ENCODE measurements at regions not wholly inside any gene's neighbourhood (a gene's known extent, or its start where the extent isn't known, plus 50 kb on each side); places are given as distances from the start of the nearest gene placed in this dataset.
"Not testable (repeated sequence)": the region's sequence is repeated elsewhere in the genome, so short reads cannot be mapped to it uniquely, and the experiment has no call there.

DNA sequence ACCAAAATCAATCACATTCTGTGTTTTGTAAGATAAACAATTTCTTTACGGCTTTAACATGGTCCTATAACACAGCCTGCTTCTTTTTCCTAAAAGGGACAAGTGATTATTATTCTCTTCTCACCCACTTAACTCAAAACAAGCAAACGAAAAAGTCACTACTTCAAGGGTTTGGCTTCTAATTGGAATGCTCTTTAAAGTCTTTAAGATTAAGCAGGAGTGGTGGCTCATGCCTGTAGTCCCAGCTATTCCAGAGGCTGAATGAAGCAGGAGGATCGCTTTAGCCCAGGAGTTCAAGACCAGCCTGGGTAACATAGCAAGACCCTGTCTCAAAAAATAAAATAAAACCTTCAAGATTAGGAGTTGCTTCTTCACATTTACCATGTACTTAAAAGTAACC lies 66.6 kb upstream of the CNEP1R1 start:
- no peak for TF ChIP-seq SPI1 (IDR thresholded peaks at IDR 0.05; ENCODE audit: borderline replicate concordance, low read depth)

DNA sequence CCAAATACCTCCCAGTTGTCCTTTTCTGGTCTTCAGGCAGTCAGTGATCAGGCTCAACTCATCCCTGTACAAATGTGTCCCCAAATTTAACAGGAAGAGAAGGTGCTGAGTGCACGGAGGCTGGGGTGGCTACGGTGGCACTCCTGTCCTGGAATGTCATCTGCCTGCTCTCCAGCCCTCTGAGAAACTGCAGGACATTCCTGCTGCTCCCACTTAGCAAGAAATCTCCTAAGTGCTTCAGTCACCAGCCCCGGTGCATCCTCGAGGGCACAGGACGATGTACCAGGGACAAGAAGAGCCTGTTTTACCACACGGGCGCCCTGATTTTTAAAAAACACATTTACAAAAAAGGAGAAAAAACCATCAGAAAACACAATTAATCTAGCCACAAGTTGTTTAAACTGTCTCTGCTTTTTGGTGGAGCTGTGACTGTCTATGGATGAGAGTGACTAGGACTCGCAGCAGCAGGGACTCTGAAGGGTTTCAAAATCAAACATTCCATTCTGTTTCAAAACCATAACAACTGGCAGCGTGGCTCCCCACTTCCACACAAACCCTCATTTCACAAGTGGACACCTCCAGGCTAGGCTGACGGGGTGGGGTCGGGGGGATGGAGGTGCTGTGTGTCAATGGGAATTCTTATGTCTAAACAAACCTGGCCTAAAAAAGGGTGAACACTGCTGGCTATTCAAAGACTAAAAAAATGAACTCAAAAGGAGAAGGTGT lies 65.3 kb upstream of the CNEP1R1 start:
- no peak for DNase-seq (ENCODE audit: low read depth in 1 of 2, low spot score in 1 of 2)
- Histone ChIP-seq H3K27me3 (ENCODE audit: insufficient read depth, poor library complexity, severe bottlenecking) (no peaks in the 10 kb centered on the region), H3K4me3 (replicated peaks; ENCODE audit: insufficient read depth, low read length) (no peak overlapping the region), H3K27ac (replicated peaks) (no peak overlapping the region)
- no peak for TF ChIP-seq SPI1 (IDR thresholded peaks at IDR 0.05; ENCODE audit: borderline replicate concordance, low read depth)
- TF ChIP-seq, protein P1, sequence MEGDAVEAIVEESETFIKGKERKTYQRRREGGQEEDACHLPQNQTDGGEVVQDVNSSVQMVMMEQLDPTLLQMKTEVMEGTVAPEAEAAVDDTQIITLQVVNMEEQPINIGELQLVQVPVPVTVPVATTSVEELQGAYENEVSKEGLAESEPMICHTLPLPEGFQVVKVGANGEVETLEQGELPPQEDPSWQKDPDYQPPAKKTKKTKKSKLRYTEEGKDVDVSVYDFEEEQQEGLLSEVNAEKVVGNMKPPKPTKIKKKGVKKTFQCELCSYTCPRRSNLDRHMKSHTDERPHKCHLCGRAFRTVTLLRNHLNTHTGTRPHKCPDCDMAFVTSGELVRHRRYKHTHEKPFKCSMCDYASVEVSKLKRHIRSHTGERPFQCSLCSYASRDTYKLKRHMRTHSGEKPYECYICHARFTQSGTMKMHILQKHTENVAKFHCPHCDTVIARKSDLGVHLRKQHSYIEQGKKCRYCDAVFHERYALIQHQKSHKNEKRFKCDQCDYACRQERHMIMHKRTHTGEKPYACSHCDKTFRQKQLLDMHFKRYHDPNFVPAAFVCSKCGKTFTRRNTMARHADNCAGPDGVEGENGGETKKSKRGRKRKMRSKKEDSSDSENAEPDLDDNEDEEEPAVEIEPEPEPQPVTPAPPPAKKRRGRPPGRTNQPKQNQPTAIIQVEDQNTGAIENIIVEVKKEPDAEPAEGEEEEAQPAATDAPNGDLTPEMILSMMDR (IDR thresholded peaks at IDR 0.05; ENCODE audit: insufficient read depth, low read length): no peak
- no peak for TF ChIP-seq POLR2AphosphoS5 (IDR thresholded peaks at IDR 0.05; ENCODE audit: low read depth)
- TF ChIP-seq REST (IDR thresholded peaks at IDR 0.05; ENCODE audit: insufficient replicate concordance, low read depth): no peak
- TF ChIP-seq GABPA (IDR thresholded peaks at IDR 0.05; ENCODE audit: low read depth): no peak

More for the DNA sequence above, 66.6 kb upstream of the CNEP1R1 start:
- no peak overlapping the region for H3K4me3 ChIP-seq (replicated peaks; ENCODE audit: insufficient read depth, low read length)
- no peak overlapping the region for H3K27ac ChIP-seq (replicated peaks)
- no peak for DNase-seq (ENCODE audit: low read depth in 1 of 2, low spot score in 1 of 2)
- no peaks in the 10 kb centered on the region for H3K27me3 ChIP-seq (ENCODE audit: insufficient read depth, poor library complexity, severe bottlenecking)

- no peak for DNase-seq (ENCODE audit: low read depth in 1 of 2, low spot score in 1 of 2)
- Histone ChIP-seq H3K4me3 (replicated peaks; ENCODE audit: insufficient read depth, low read length) (no peak overlapping the region), H3K27ac (replicated peaks) (no peak overlapping the region), H3K27me3 (ENCODE audit: insufficient read depth, poor library complexity, severe bottlenecking) (no peaks in the 10 kb centered on the region)
- TF ChIP-seq REST (IDR thresholded peaks at IDR 0.05; ENCODE audit: insufficient replicate concordance, low read depth): no peak
- TF ChIP-seq, protein P1 (IDR thresholded peaks at IDR 0.05; ENCODE audit: insufficient read depth, low read length): no peak
- no peak for TF ChIP-seq GABPA (IDR thresholded peaks at IDR 0.05; ENCODE audit: low read depth)
- no peak for TF ChIP-seq POLR2AphosphoS5 (IDR thresholded peaks at IDR 0.05; ENCODE audit: low read depth)
- TF ChIP-seq SPI1 (IDR thresholded peaks at IDR 0.05; ENCODE audit: borderline replicate concordance, low read depth): no peak
These were observed 63.9 kb upstream of the CNEP1R1 start for GRCh38 chr16:49961089-49961488.

DNA sequence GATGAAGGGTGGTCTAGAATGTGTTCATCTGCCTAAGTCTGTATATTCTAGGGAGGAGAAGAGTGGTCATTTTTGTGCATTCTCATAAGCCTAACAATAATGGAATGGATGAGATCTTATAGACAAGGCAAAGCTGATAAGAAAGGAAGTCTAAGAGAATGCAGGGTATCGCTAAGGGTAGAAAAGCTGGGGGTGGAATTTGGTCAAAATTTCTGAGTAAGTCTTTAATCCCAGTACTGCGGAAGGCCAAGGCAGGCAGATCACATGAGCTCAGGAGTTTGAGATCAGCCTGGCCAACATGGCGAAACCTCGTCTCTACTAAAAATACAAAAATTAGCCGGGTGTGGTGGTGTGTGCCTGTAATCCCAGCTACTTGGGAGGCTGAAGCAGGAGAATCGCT lies 62.5 kb upstream of the CNEP1R1 start:
- not testable (repeated sequence) for H3K4me3 ChIP-seq (replicated peaks; ENCODE audit: insufficient read depth, low read length); DNase-seq (ENCODE audit: low read depth in 1 of 2, low spot score in 1 of 2); H3K27ac ChIP-seq (replicated peaks); H3K27me3 ChIP-seq (ENCODE audit: insufficient read depth, poor library complexity, severe bottlenecking)

- no peak for TF ChIP-seq REST (IDR thresholded peaks at IDR 0.05; ENCODE audit: insufficient replicate concordance, low read depth)
- TF ChIP-seq GABPA (IDR thresholded peaks at IDR 0.05; ENCODE audit: low read depth): no peak
- TF ChIP-seq, protein P1 (IDR thresholded peaks at IDR 0.05; ENCODE audit: insufficient read depth, low read length): no peak
- no peak for TF ChIP-seq POLR2AphosphoS5 (IDR thresholded peaks at IDR 0.05; ENCODE audit: low read depth)
- no peak for TF ChIP-seq SPI1 (IDR thresholded peaks at IDR 0.05; ENCODE audit: borderline replicate concordance, low read depth)
- Histone ChIP-seq H3K27me3 (ENCODE audit: insufficient read depth, poor library complexity, severe bottlenecking) (no peaks in the 10 kb centered on the region), H3K27ac (replicated peaks) (no peak overlapping the region), H3K4me3 (replicated peaks; ENCODE audit: insufficient read depth, low read length) (no peak overlapping the region)
- no peak for DNase-seq (ENCODE audit: low read depth in 1 of 2, low spot score in 1 of 2)
These were observed 60.7 kb upstream of the CNEP1R1 start for GRCh38 chr16:49964316-49964715.
